DOHH2 (cell line): ENCODE measurements at regions not wholly inside any gene's neighbourhood (a gene's known extent, or its start where the extent isn't known, plus 50 kb on each side); places are given as distances from the start of the nearest gene placed in this dataset.

Experiments used
- H3F3A ChIP-seq: fragments of 200-600 bp; sonication (generic), shearing (Covaris generic); 2 replicates; pipeline ENCODE4 v1.6.0; 2016; ENCODE audit warnings: antibody characterized with exemption, mild to moderate bottlenecking; ENCODE audit not compliant: control insufficient read depth, insufficient read depth
- H3K27ac ChIP-seq: fragments of 200-600 bp; sonication (generic); 2 replicates; pipeline ENCODE4 v1.5.1; 2014; ENCODE audit warnings: low read depth, mild to moderate bottlenecking, low read length, moderate library complexity
- H3K27me3 ChIP-seq: fragments of 200-600 bp; sonication (generic); 2 replicates; pipeline ENCODE4 v1.6.1; 2014; ENCODE audit warnings: mild to moderate bottlenecking, low read length, mixed read lengths; ENCODE audit not compliant: control insufficient read depth
- H3K36me3 ChIP-seq: fragments of 200-600 bp; sonication (generic); 2 replicates; pipeline ENCODE4 v1.6.1; 2014; ENCODE audit warnings: mild to moderate bottlenecking, low read length, moderate library complexity, mixed read lengths; ENCODE audit not compliant: control insufficient read depth
- H3K4me1 ChIP-seq: fragments of 200-600 bp; sonication (generic); 2 replicates; pipeline ENCODE4 v1.6.1; 2014; ENCODE audit warnings: mild to moderate bottlenecking, low read length, mixed read lengths; ENCODE audit not compliant: control insufficient read depth
- H3K4me2 ChIP-seq: fragments of 200-600 bp; sonication (generic); 2 replicates; pipeline ENCODE4 v1.6.0; 2014; ENCODE audit warnings: mild to moderate bottlenecking, low read length, moderate library complexity
- H3K4me3 ChIP-seq: fragments of 200-600 bp; sonication (generic); 2 replicates; pipeline ENCODE4 v1.5.1; 2014; ENCODE audit warnings: mild to moderate bottlenecking, low read length, mixed read lengths
- H3K79me2 ChIP-seq: fragments of 200-600 bp; sonication (generic); 2 replicates; pipeline ENCODE4 v1.6.1; 2014; ENCODE audit warnings: mild to moderate bottlenecking, low read length, mixed read lengths; ENCODE audit not compliant: control insufficient read depth
- H3K9me2 ChIP-seq: fragments of 200-600 bp; sonication (generic); replicated peaks from 2 replicates; pipeline ENCODE4 v1.6.1; 2014; ENCODE audit warnings: mild to moderate bottlenecking, low read length, mixed read lengths; ENCODE audit not compliant: control insufficient read depth
- H3K9me3 ChIP-seq: fragments of 200-600 bp; sonication (generic); 2 replicates; pipeline ENCODE4 v1.6.1; 2014; ENCODE audit warnings: antibody characterized with exemption, low read length, mixed read lengths; ENCODE audit not compliant: control insufficient read depth, insufficient read depth
- H4K20me1 ChIP-seq: fragments of 200-600 bp; sonication (generic); 2 replicates; pipeline ENCODE4 v1.6.0; 2014; ENCODE audit warnings: low read depth, mild to moderate bottlenecking, antibody characterized with exemption, low read length, moderate library complexity; ENCODE audit not compliant: control insufficient read depth, insufficient read depth
- EZH2phosphoT487 ChIP-seq: fragments of 200-600 bp; sonication (generic); IDR thresholded peaks from 2 replicates; pipeline ENCODE4 v1.6.1; 2017; ENCODE audit warnings: borderline replicate concordance, mild to moderate bottlenecking, antibody characterized with exemption, low read length, moderate library complexity, mixed read lengths
- TF ChIP-seq, protein P1 (sequence below): fragments of 200-600 bp; sonication (generic); IDR thresholded peaks from one replicate; pipeline ENCODE4 v1.5.1; 2014; ENCODE audit warnings: antibody characterized with exemption, mild to moderate bottlenecking, low read depth, low read length; ENCODE audit not compliant: poor library complexity, severe bottlenecking

DNA sequence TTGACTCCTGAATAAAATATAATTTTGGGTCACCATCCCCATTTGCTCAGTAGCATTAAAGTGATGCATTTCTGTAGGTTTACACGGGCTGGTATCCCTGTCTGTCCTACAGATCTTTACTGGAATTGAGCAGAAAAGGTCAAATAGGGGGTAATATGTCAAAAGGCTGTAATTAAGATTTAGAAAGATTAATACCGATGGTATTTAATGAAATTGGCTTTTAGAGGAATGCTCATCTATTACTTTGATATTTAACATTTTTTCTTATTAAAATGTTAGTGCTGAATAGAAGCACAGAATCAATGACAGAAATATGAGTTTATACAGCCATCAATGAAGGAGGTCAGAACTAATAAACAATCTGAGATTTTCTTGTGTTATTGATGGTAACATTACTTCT, 1762.2 kb upstream of the WWC1 start:
- H3K9me2 ChIP-seq, result no peaks in the 10 kb centered on the region
- no peak overlapping the region for H3K4me3 ChIP-seq
- H3F3A ChIP-seq, result no peaks in the 10 kb centered on the region
- no peaks in the 10 kb centered on the region for H3K9me3 ChIP-seq
- no peaks in the 10 kb centered on the region for H4K20me1 ChIP-seq
- H3K79me2 ChIP-seq, result no peaks in the 10 kb centered on the region
- no peak for TF ChIP-seq EZH2phosphoT487
- TF ChIP-seq, protein P1, sequence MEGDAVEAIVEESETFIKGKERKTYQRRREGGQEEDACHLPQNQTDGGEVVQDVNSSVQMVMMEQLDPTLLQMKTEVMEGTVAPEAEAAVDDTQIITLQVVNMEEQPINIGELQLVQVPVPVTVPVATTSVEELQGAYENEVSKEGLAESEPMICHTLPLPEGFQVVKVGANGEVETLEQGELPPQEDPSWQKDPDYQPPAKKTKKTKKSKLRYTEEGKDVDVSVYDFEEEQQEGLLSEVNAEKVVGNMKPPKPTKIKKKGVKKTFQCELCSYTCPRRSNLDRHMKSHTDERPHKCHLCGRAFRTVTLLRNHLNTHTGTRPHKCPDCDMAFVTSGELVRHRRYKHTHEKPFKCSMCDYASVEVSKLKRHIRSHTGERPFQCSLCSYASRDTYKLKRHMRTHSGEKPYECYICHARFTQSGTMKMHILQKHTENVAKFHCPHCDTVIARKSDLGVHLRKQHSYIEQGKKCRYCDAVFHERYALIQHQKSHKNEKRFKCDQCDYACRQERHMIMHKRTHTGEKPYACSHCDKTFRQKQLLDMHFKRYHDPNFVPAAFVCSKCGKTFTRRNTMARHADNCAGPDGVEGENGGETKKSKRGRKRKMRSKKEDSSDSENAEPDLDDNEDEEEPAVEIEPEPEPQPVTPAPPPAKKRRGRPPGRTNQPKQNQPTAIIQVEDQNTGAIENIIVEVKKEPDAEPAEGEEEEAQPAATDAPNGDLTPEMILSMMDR, result no peak
- no peak overlapping the region for H3K27ac ChIP-seq
- no peak overlapping the region for H3K4me2 ChIP-seq
- H3K36me3 ChIP-seq, result no peaks in the 10 kb centered on the region
- no peaks in the 10 kb centered on the region for H3K4me1 ChIP-seq
- H3K27me3 ChIP-seq, result no peaks in the 10 kb centered on the region

DNA sequence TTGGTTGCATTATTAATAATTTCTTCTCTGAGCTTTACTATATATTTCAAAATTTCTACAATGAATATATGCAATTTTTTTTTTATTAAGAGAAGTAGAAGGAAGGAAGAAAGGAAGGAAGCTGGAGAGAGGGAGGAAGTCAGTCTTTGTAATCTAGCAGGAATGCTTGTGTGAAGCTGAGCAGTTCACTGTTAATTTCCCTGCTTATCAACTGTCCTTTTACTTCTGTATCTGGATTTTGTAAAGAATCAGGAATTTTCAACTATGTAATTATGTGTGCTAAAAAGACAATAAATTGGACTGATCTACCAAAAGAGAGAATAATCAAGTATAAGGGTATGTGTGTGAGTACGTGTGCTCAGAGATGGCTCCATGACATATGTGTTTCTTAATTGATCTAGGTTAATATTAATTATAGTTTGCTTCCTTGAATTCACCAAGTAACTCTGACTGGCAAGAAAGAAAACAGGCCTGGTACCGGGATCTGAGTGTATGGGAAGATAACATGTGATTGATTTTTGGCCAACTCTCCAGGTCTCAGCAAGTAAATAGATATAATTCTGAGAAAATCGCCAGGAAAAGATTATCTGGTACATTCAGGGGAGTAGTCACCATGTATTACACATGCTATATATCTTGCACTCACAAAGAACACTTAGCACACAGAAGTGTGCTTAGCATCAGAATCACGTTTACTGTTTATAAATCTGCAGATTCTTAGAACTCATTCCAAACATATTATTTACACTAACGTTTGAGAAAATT, 1758.8 kb upstream of the WWC1 start:
- no peak overlapping the region for H3K4me2 ChIP-seq
- no peaks in the 10 kb centered on the region for H3K9me2 ChIP-seq
- H3K36me3 ChIP-seq, result no peaks in the 10 kb centered on the region
- H3K27ac ChIP-seq, result no peak overlapping the region
- H3K9me3 ChIP-seq, result no peaks in the 10 kb centered on the region
- H3K27me3 ChIP-seq, result no peaks in the 10 kb centered on the region
- no peaks in the 10 kb centered on the region for H3K79me2 ChIP-seq
- no peak overlapping the region for H3K4me3 ChIP-seq
- no peaks in the 10 kb centered on the region for H3K4me1 ChIP-seq
- no peaks in the 10 kb centered on the region for H3F3A ChIP-seq
- no peaks in the 10 kb centered on the region for H4K20me1 ChIP-seq
- TF ChIP-seq, protein P1, result no peak
- TF ChIP-seq EZH2phosphoT487, result no peak

DNA sequence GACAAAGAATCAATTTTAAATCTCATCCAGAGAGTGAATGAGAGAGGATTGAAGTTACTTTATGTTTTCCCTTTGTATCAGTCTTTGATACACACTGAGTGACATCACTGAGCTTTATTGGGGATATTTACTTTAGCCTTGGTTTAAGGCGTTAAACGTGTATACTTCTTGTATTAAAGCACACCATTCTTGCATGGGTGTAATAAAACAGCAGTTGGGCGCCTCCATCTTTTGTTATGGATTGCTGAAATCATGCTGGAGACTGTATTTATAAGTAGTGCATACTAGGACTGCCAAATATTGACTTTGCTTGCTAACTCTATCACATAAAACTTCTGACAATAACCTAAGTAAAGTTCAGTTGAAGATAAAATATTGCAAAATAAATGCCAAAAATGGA, 1755.8 kb upstream of the WWC1 start:
- H4K20me1 ChIP-seq, result no peaks in the 10 kb centered on the region
- H3K4me1 ChIP-seq, result no peaks in the 10 kb centered on the region
- no peak overlapping the region for H3K27ac ChIP-seq
- no peak overlapping the region for H3K4me2 ChIP-seq
- H3K27me3 ChIP-seq, result no peaks in the 10 kb centered on the region
- no peak for TF ChIP-seq EZH2phosphoT487
- TF ChIP-seq, protein P1, result no peak
- no peaks in the 10 kb centered on the region for H3K79me2 ChIP-seq
- no peaks in the 10 kb centered on the region for H3F3A ChIP-seq
- no peaks in the 10 kb centered on the region for H3K36me3 ChIP-seq
- no peaks in the 10 kb centered on the region for H3K9me3 ChIP-seq
- no peaks in the 10 kb centered on the region for H3K9me2 ChIP-seq
- H3K4me3 ChIP-seq, result no peak overlapping the region
